Esophagus muscularis mucosa (tissue), 4 donors: ENCODE measurements at regions not wholly inside any gene's neighbourhood (a gene's known extent, or its start where the extent isn't known, plus 50 kb on each side); places are given as distances from the start of the nearest gene placed in this dataset.

ENCODE experiments used
- CTCF ChIP-seq, 3 experiments: fragments of 200-600 bp in 2 of 3; fragments of 450-650 bp in 1 of 3; sonication (generic) in 2 of 3; IDR thresholded peaks; one replicate each; pipeline ENCODE4 v1.5.1; 2017 to 2019; ENCODE audit warnings: antibody characterized with exemption in 3 of 3, mild to moderate bottlenecking in 2 of 3, moderate library complexity in 1 of 3
- EP300 ChIP-seq: sonication (generic); formaldehyde crosslinking; IDR thresholded peaks from one replicate; pipeline ENCODE4 v1.6.1; 2017; ENCODE audit warnings: antibody characterized with exemption
- POLR2A ChIP-seq: fragments of 450-650 bp; IDR thresholded peaks from one replicate; pipeline ENCODE4 v1.6.1; 2017; ENCODE audit warnings: antibody characterized with exemption, moderate library complexity, mild to moderate bottlenecking, low read depth
- POLR2AphosphoS5 ChIP-seq, 2 donors: sonication (generic); formaldehyde crosslinking; IDR thresholded peaks; one replicate each; pipeline ENCODE4 v1.6.1; 2017; ENCODE audit warnings: antibody characterized with exemption in 2 of 2

- TF ChIP-seq CTCF (IDR thresholded peaks at IDR 0.05), result no peak
- TF ChIP-seq POLR2A, result no peak
- no peak for TF ChIP-seq EP300
- no peak for TF ChIP-seq POLR2AphosphoS5 (IDR thresholded peaks at IDR 0.05)
These were observed 179.4 kb upstream of the INHBA start for GRCh38 chr7:41882256-41882655.
